H9 (cell line): ENCODE measurements at regions not wholly inside any gene's neighbourhood (a gene's known extent, or its start where the extent isn't known, plus 50 kb on each side); places are given as distances from the start of the nearest gene placed in this dataset.

Source experiments
- DNase-seq: peaks from one replicate; pipeline ENCODE4 v3.0.0-alpha.2; 2017
- H2AFZ ChIP-seq: one replicate; pipeline ENCODE4 v1.6.1; 2013; ENCODE audit warnings: mild to moderate bottlenecking, low read length, control low read depth, moderate library complexity
- H2AK5ac ChIP-seq: 2 replicates; pipeline ENCODE4 v1.6.1; 2013; ENCODE audit warnings: low read length, control low read depth, mixed read lengths; ENCODE audit not compliant: insufficient read length
- H2BK120ac ChIP-seq: one replicate; pipeline ENCODE4 v1.6.1; 2013; ENCODE audit warnings: low read depth, mild to moderate bottlenecking, low read length, control low read depth, inconsistent platforms; ENCODE audit not compliant: poor library complexity, severe bottlenecking
- H2BK12ac ChIP-seq: 2 replicates; pipeline ENCODE4 v1.6.1; 2013; ENCODE audit warnings: low read length, control low read depth, mixed read lengths, low read depth; ENCODE audit not compliant: insufficient read length
- H2BK15ac ChIP-seq: 2 replicates; pipeline ENCODE4 v1.6.1; 2013; ENCODE audit warnings: low read depth, low read length, control low read depth
- H2BK20ac ChIP-seq: one replicate; pipeline ENCODE4 v1.6.1; 2013; ENCODE audit warnings: low read depth, mild to moderate bottlenecking, low read length, control low read depth, inconsistent platforms; ENCODE audit not compliant: poor library complexity, severe bottlenecking
- H2BK5ac ChIP-seq: 2 replicates; pipeline ENCODE4 v1.6.1; 2013; ENCODE audit warnings: low read length, control low read depth, mixed read lengths; ENCODE audit not compliant: insufficient read length
- H3K14ac ChIP-seq: 2 replicates; pipeline ENCODE4 v1.6.1; 2013; ENCODE audit warnings: low read length, control low read depth; ENCODE audit not compliant: insufficient read depth
- H3K18ac ChIP-seq: 2 replicates; pipeline ENCODE4 v1.6.1; 2013; ENCODE audit warnings: low read depth, mild to moderate bottlenecking, mixed read lengths, low read length, control low read depth; ENCODE audit not compliant: insufficient read length
- H3K23ac ChIP-seq: 2 replicates; pipeline ENCODE4 v1.6.1; 2013; ENCODE audit warnings: low read length, control low read depth, mixed read lengths, low read depth; ENCODE audit not compliant: insufficient read length
- H3K23me2 ChIP-seq: 2 replicates; pipeline ENCODE4 v1.6.1; 2013; ENCODE audit warnings: low read depth, mild to moderate bottlenecking, mixed read lengths, low read length, control low read depth; ENCODE audit not compliant: insufficient read length, poor library complexity, severe bottlenecking
- H3K27ac ChIP-seq: 2 replicates; pipeline ENCODE4 v1.5.1; 2013; ENCODE audit warnings: low read length, control low read depth, mixed read lengths, low read depth; ENCODE audit not compliant: insufficient read length
- H3K27me3 ChIP-seq: 2 replicates; pipeline ENCODE4 v1.6.1; 2013; ENCODE audit warnings: low read length, control low read depth, inconsistent platforms; ENCODE audit not compliant: insufficient read depth
- H3K4ac ChIP-seq: 2 replicates; pipeline ENCODE4 v1.6.1; 2013; ENCODE audit warnings: low read depth, mild to moderate bottlenecking, control low read depth, inconsistent platforms, low read length, moderate library complexity
- H3K4me1 ChIP-seq: 2 replicates; pipeline ENCODE4 v1.6.1; 2013; ENCODE audit warnings: low read length, control low read depth, inconsistent platforms; ENCODE audit not compliant: insufficient read depth
- H3K4me2 ChIP-seq: 2 replicates; pipeline ENCODE4 v1.6.1; 2013; ENCODE audit warnings: low read length, control low read depth, mixed read lengths; ENCODE audit not compliant: insufficient read length, insufficient read depth
- H3K56ac ChIP-seq: 2 replicates; pipeline ENCODE4 v1.6.1; 2013; ENCODE audit warnings: low read depth, mild to moderate bottlenecking, mixed read lengths, low read length, control low read depth; ENCODE audit not compliant: insufficient read length
- H3K79me1 ChIP-seq: 2 replicates; pipeline ENCODE4 v1.6.1; 2013; ENCODE audit warnings: low read depth, mild to moderate bottlenecking, moderate library complexity, low read length, control low read depth, inconsistent platforms; ENCODE audit not compliant: insufficient read depth, poor library complexity, severe bottlenecking
- H3K79me2 ChIP-seq: 2 replicates; pipeline ENCODE4 v1.6.1; 2013; ENCODE audit warnings: low read length, control low read depth, inconsistent platforms; ENCODE audit not compliant: insufficient read depth
- H3K9ac ChIP-seq: 2 replicates; pipeline ENCODE4 v1.6.1; 2013; ENCODE audit warnings: low read length, control low read depth, mixed read lengths; ENCODE audit not compliant: insufficient read length; ENCODE audit errors: extremely low read depth
- H3K9me3 ChIP-seq: one replicate; pipeline ENCODE4 v1.6.1; 2013; ENCODE audit warnings: low read depth, low read length, inconsistent platforms; ENCODE audit not compliant: control insufficient read depth
- H3T11ph ChIP-seq: one replicate; pipeline ENCODE4 v1.6.1; 2013; ENCODE audit warnings: mild to moderate bottlenecking, low read length, control low read depth, inconsistent platforms
- H4K20me1 ChIP-seq: one replicate; pipeline ENCODE4 v1.6.1; 2013; ENCODE audit not compliant: control insufficient read depth, insufficient read length, insufficient read depth
- H4K5ac ChIP-seq: 2 replicates; pipeline ENCODE4 v1.6.1; 2013; ENCODE audit warnings: low read depth, mild to moderate bottlenecking, mixed read lengths, low read length, control low read depth; ENCODE audit not compliant: insufficient read length
- H4K8ac ChIP-seq: replicated peaks from 2 replicates; pipeline ENCODE4 v1.6.1; 2013; ENCODE audit warnings: low read length, control low read depth, mixed read lengths, low read depth; ENCODE audit not compliant: insufficient read length
- H4K91ac ChIP-seq: 2 replicates; pipeline ENCODE4 v1.6.1; 2013; ENCODE audit warnings: low read depth, mild to moderate bottlenecking, moderate library complexity, mixed read lengths, low read length, control low read depth; ENCODE audit not compliant: insufficient read length
- H3K27ac Mint-ChIP-seq, 3 experiments: 2 replicates in 2 of 3; 3 replicates in 1 of 3; pipeline ENCODE4 v1.8.0; 2020 to 2021; ENCODE audit warnings: mixed read lengths in 3 of 3, mild to moderate bottlenecking in 1 of 3, moderate library complexity in 1 of 3
- H3K27me3 Mint-ChIP-seq: 2 replicates; pipeline ENCODE4 v1.8.0; 2021; ENCODE audit warnings: low read depth, mild to moderate bottlenecking, moderate library complexity, mixed read lengths
- H3K36me3 Mint-ChIP-seq, 3 experiments: 2 replicates in 2 of 3; 3 replicates in 1 of 3; pipeline ENCODE4 v1.8.0; 2020 to 2021; ENCODE audit warnings: low read depth in 3 of 3, mixed read lengths in 3 of 3; ENCODE audit not compliant: insufficient read depth in 1 of 3
- H3K4me1 Mint-ChIP-seq, 2 experiments: 2 replicates each; pipeline ENCODE4 v1.8.0; 2020; ENCODE audit warnings: mixed read lengths in 2 of 2
- H3K4me3 Mint-ChIP-seq, 2 experiments: 2 replicates in 1 of 2; 3 replicates in 1 of 2; pipeline ENCODE4 v1.8.0; 2020 to 2021; ENCODE audit warnings: mild to moderate bottlenecking in 2 of 2, mixed read lengths in 2 of 2, moderate library complexity in 1 of 2
- H3K9me3 Mint-ChIP-seq, 2 experiments: 2 replicates in 1 of 2; 3 replicates in 1 of 2; pipeline ENCODE4 v1.8.0; 2020; ENCODE audit warnings: mild to moderate bottlenecking in 2 of 2, mixed read lengths in 2 of 2, moderate library complexity in 1 of 2
- CTCF ChIP-seq: fragments of 200-600 bp; sonication (generic); conservative IDR thresholded peaks from 3 replicates; pipeline ENCODE4 v1.8.0; 2021; ENCODE audit warnings: antibody characterized with exemption, mild to moderate bottlenecking
- WGBS: extraction: QIAGEN DNeasy Blood & Tissue Kit; methylation state at CpG from one replicate; pipeline ENCODE4 v1.1.7; 2013; ENCODE audit warnings: missing lambda C conversion rate, low lambda C conversion rate, mixed read lengths; ENCODE audit not compliant: insufficient read length; ENCODE audit errors: extremely low coverage; 5-methylcytosine and 5-hydroxymethylcytosine counted together

DNA sequence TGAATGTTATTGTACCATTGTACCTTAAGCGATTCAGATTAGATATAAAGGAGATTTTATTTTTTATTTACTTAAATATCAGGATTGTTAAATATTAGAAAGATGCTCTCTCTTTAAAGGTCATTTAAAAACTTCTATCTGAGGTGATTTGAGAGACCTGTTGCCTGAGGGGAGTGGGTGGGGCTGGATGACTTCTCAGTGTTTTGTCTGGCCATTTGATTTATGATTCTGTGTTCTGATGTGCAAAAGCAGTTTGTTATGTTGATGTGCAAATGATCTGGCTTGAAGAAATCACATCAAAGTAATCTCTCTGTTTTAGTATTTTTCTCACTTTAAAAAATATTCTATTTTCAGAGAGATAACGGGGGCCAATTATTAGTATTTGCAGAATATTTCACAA, 370.8 kb downstream of the NUP35 start:
- Histone ChIP-seq H3K56ac (no peak overlapping the region), H3K23me2 (no peaks in the 10 kb centered on the region), H3T11ph (no peak overlapping the region), H2AK5ac (no peak overlapping the region), H2BK15ac (no peak overlapping the region), H3K4me1 (peaks cover 2% of the 10 kb centered on the region; the same call in 1 of the 2 replicates), H2AFZ (no peak overlapping the region), H3K4ac (no peak overlapping the region), H4K91ac (no peak overlapping the region), H4K20me1 (no peaks in the 10 kb centered on the region), H3K79me2 (no peaks in the 10 kb centered on the region), H4K5ac (no peak overlapping the region), H2BK20ac (no peak overlapping the region), H3K9me3 (no peaks in the 10 kb centered on the region), H2BK12ac (no peak overlapping the region), H3K79me1 (no peaks in the 10 kb centered on the region), H3K23ac (no peak overlapping the region), H4K8ac (no peak overlapping the region), H2BK5ac (no peak overlapping the region), H3K9ac (no peak overlapping the region), H3K27ac (no peak overlapping the region), H3K18ac (no peak overlapping the region), H3K4me2 (no peak overlapping the region), H2BK120ac (no peak overlapping the region), H3K14ac (no peak overlapping the region), H3K27me3 (no peaks in the 10 kb centered on the region)
- Mint-ChIP-seq H3K27me3 (no peaks in the 10 kb centered on the region), H3K9me3 (no peaks in the 10 kb centered on the region), H3K4me3 (no peak overlapping the region), H3K36me3 (no peaks in the 10 kb centered on the region), H3K4me1 (peaks cover 7 to 14% of the 10 kb centered on the region in 2 experiments), H3K27ac (no peak overlapping the region; a peak in 1 of 7 replicates)
- WGBS, result no CpG with 5 or more reads among the region's 2 CpGs
- TF ChIP-seq CTCF, result no peak
- DNase-seq, result no peak
